Effector memory CD8-positive, alpha-beta T cell (primary cell): ENCODE measurements at regions not wholly inside any gene's neighbourhood (a gene's known extent, or its start where the extent isn't known, plus 50 kb on each side); places are given as distances from the start of the nearest gene placed in this dataset.

Experiments used
- ATAC-seq: fragments of 150-1000 bp; cut with Tn5 transposase; replicated peaks from 2 replicates; pipeline ENCODE4 v1.10.0; 2021; ENCODE audit warnings: mild to moderate bottlenecking, moderate library complexity
- DNase-seq, 3 experiments: peaks; one replicate each; pipeline ENCODE4 v3.0.0; 2021
- H3K27ac Mint-ChIP-seq, 2 donors: one replicate each; pipeline ENCODE4 v1.8.0; 2022; ENCODE audit warnings: mild to moderate bottlenecking in 2 of 2, mixed read lengths in 2 of 2, moderate library complexity in 2 of 2
- H3K27me3 Mint-ChIP-seq, 2 donors: one replicate each; pipeline ENCODE4 v1.8.0; 2022; ENCODE audit warnings: mixed read lengths in 2 of 2
- H3K36me3 Mint-ChIP-seq: one replicate; pipeline ENCODE4 v1.8.0; 2022; ENCODE audit warnings: mild to moderate bottlenecking, moderate library complexity, mixed read lengths; ENCODE audit not compliant: insufficient read depth
- H3K4me1 Mint-ChIP-seq, 2 donors: one replicate each; pipeline ENCODE4 v1.8.0; 2022; ENCODE audit warnings: low read depth in 2 of 2, mixed read lengths in 2 of 2
- H3K4me3 Mint-ChIP-seq, 2 donors: one replicate each; pipeline ENCODE4 v1.8.0; 2022; ENCODE audit warnings: mild to moderate bottlenecking in 2 of 2, mixed read lengths in 2 of 2, moderate library complexity in 2 of 2
- H3K9me3 Mint-ChIP-seq, 2 donors: one replicate each; pipeline ENCODE4 v1.8.0; 2022; ENCODE audit warnings: mixed read lengths in 2 of 2

DNA sequence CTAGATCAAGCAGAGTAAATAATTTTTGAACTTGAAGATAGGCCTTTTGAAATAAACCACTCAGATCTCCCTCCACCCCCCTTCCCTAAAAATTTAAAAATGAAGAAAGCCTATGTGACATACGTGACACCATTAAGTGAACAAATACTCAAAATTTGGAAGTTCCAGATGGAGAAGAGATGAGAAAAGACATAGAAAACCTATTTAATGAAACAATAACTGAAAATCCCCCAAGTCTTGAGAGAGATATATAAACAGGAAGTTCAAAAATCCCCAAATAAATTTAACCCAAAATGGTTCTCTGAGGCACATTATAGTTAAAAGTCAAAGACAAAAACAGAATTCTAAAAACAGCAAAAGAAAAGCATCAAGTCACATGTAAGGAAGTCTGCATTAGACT, 428.6 kb downstream of the PSAT1 start:
- ATAC-seq (no peak), DNase-seq (no peak)
- Mint-ChIP-seq H3K9me3 (peaks cover 8 to 22% of the 10 kb centered on the region in 2 donors), H3K4me3 (no peak overlapping the region), H3K27ac (no peak overlapping the region), H3K4me1 (no peaks in the 10 kb centered on the region), H3K36me3 (no peaks in the 10 kb centered on the region), H3K27me3 (no peaks in the 10 kb centered on the region)

DNA sequence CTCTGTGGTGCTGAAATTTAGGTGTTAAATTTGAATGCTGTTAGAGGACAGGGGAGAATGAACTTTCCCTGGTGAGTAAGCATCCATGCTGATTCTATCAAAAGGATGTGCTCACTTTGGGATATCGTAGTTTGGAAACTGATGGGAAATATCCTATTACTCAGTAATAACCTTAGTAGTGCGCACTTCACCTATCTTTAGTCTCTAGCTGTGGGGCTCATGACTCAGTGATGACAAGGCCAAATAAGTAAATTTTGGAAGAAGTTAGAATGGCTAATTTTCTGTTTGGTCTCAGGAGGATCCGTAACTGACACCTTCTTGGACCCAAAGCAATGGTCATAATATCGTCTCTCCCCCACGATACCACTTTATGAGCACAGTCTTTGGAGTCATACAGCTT, 448.4 kb downstream of the PSAT1 start:
- no peaks in the 10 kb centered on the region for H3K4me1 Mint-ChIP-seq
- no peaks in the 10 kb centered on the region for H3K27me3 Mint-ChIP-seq
- H3K36me3 Mint-ChIP-seq: no peaks in the 10 kb centered on the region
- ATAC-seq: no peak
- peaks cover 0 to 3% of the 10 kb centered on the region in 2 donors for H3K9me3 Mint-ChIP-seq
- no peak overlapping the region for H3K27ac Mint-ChIP-seq
- DNase-seq: no peak
- H3K4me3 Mint-ChIP-seq: no peak overlapping the region

DNA sequence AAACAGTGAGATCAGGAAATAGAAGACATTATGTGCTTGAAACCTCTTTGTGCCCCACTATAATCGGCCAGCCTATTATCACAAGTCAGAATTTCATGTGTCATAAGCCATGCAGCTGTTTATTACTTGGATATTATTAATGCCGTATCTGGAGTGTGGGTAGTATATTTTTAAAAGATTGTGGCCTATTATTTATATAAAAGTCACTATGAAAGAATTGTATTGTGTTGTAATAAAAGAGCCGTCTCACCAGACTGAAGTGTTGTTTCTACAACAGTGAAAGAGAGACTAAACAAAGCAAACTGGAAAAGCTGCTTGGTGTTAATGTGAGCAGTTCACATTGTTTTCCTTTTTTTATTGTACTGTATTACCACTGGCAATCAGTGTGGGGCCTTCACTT, 449.1 kb downstream of the PSAT1 start:
- ATAC-seq (no peak), DNase-seq (no peak)
- Mint-ChIP-seq H3K27me3 (no peaks in the 10 kb centered on the region), H3K4me3 (no peak overlapping the region), H3K4me1 (no peaks in the 10 kb centered on the region), H3K36me3 (no peaks in the 10 kb centered on the region), H3K27ac (no peak overlapping the region), H3K9me3 (peaks cover 0 to 3% of the 10 kb centered on the region in 2 donors)

DNA sequence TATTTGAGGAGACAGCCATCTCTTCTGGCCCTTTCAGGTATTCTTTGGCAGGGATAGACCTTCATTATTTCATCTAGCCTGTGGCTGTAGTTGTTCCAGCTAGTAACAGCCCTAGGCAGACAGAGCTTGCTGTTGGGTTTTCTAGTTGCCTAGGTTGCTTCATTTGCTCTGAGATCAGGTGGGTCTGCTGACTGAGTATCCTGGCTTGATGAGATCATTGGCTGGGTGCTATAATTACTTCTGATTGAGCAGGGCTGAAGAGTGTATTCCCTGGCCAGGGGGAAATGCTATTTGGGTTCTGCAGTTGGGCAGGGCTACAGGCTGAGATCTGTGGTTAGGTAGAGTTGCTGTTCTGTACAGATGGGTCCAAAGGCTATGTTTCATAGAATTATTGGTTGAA, 456.1 kb downstream of the PSAT1 start:
- no peaks in the 10 kb centered on the region for H3K27me3 Mint-ChIP-seq
- H3K9me3 Mint-ChIP-seq: peaks cover 5% of the 10 kb centered on the region in 2 donors
- DNase-seq (no peak), ATAC-seq (no peak)
- no peaks in the 10 kb centered on the region for H3K4me1 Mint-ChIP-seq
- H3K36me3 Mint-ChIP-seq: no peaks in the 10 kb centered on the region
- no peak overlapping the region for H3K27ac Mint-ChIP-seq
- H3K4me3 Mint-ChIP-seq: no peak overlapping the region

DNA sequence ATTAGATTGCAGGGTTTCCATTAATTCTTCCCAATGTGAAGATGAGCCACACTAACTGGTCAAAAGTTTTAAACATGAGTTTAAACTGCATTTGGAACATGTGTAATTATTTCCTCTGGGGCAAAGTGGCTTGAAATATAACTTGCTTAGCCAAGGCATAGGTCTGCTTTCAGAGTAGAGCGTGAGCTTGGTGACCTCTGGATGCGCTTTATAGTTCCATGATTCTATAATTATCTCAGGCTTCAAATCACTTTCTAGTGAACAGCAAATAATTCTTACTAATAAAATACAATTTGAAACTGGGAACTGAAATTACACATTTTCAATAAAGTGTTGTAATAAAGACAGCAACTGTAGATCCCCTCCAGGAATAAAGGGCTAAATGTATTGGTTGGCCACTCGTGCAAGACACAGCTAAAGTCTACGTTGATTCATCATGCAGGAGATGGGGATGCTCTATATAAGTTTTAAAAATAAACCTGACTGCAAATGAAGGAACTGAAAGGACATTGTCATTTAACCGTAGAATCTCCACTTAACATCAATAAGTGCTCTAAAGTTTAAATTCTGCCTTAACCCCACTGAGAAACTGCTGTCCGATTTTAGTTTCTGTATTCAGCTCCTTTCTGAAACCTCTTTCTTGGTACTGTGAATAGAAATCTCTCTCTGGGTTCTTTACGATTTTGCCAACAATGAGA, 460.0 kb downstream of the PSAT1 start:
- no peak overlapping the region for H3K27ac Mint-ChIP-seq
- no peaks in the 10 kb centered on the region for H3K27me3 Mint-ChIP-seq
- no peak overlapping the region for H3K4me3 Mint-ChIP-seq
- no peaks in the 10 kb centered on the region for H3K4me1 Mint-ChIP-seq
- ATAC-seq (no peak), DNase-seq (no peak)
- H3K36me3 Mint-ChIP-seq: no peaks in the 10 kb centered on the region
- peaks cover 5% of the 10 kb centered on the region in 2 donors for H3K9me3 Mint-ChIP-seq

DNA sequence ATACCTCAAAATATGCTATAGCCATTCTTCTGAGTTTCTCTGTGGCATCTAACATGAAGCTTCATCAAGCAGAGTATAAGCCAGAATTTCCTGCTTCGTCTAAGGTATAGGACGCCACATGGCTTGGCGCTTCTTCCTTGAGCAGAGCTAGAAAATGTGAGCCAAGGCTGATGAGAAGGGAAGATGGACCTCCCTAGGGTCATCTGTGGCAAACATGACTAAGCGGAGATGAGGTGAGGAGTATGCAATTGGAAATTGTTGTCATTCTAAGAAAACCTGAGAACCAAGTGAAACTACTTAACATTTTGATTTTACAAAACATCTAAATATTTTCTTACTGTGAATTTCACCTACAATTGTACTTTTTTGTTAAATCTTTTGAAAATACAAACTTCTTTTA, 466.5 kb downstream of the PSAT1 start:
- Mint-ChIP-seq H3K27ac (no peak overlapping the region), H3K9me3 (peaks cover 7 to 10% of the 10 kb centered on the region in 2 donors), H3K36me3 (no peaks in the 10 kb centered on the region), H3K27me3 (no peaks in the 10 kb centered on the region), H3K4me1 (no peaks in the 10 kb centered on the region), H3K4me3 (no peak overlapping the region)
- ATAC-seq (no peak), DNase-seq (no peak)

DNA sequence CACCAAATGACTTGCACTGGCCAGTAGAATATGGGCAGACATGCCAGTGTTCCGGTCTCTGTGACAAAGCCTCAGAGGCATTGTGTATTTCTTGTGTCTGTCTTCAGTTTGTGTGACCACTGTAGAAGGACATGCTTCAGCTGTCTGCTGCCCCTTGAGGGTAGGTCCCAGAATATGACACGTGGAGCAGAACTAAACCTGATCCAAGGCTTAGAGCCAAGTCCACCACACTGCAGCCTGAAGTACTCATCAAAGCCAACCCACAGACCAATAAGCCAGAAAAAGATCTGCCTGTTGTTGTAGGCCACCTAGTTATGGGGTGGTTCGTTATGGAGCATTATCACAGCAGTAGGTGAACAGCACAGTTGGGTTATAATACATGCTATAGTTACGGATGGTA, 468.9 kb downstream of the PSAT1 start:
- ATAC-seq (no peak), DNase-seq (no peak)
- Mint-ChIP-seq H3K9me3 (peaks cover 7 to 18% of the 10 kb centered on the region in 2 donors), H3K4me3 (no peak overlapping the region), H3K4me1 (no peaks in the 10 kb centered on the region), H3K27ac (no peak overlapping the region), H3K27me3 (no peaks in the 10 kb centered on the region), H3K36me3 (no peaks in the 10 kb centered on the region)

DNA sequence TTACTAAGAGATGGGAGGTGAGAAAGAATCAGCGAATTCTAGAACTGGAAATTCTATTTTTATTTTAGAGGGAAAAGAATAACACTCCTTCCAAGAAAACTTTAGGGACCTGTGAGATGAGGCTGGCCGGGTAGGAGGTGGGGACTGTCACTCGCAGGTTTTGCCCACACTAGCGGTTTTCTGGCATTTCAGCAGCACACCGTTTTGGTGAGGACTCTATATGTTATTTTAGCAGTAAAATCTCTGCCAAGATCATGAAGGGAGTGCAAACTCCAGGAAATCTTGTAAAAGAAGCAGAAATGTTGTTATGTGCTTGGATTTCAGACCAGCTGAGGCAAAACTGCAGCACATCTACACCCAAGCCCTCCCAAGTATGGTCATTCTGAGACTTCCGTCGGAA, 470.6 kb downstream of the PSAT1 start:
- H3K9me3 Mint-ChIP-seq: peaks cover 7 to 18% of the 10 kb centered on the region in 2 donors
- no peak for ATAC-seq
- H3K36me3 Mint-ChIP-seq: no peaks in the 10 kb centered on the region
- H3K4me3 Mint-ChIP-seq: no peak overlapping the region
- DNase-seq: no peak
- H3K27ac Mint-ChIP-seq: no peak overlapping the region
- H3K4me1 Mint-ChIP-seq: no peaks in the 10 kb centered on the region
- H3K27me3 Mint-ChIP-seq: no peaks in the 10 kb centered on the region

DNA sequence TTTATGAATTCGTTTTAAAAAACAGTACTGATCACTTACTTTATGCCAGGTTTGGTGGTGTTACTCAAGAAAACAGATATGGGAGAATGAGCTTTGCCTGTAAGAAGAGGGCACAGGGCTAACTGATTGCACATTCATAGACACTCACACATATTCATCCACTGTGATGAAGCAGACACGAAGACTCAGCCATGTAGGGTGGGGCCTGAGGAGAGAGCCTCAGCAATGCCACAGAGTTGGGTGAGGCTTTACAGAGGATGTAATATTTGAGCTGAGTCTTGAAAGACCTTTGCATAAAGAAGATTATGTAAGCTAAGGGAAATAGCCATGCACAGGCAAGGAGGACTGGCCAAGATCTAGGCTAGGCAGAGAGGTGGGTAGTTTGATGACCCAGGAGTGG, 472.8 kb downstream of the PSAT1 start:
- no peak overlapping the region for H3K27ac Mint-ChIP-seq
- ATAC-seq (no peak), DNase-seq (no peak)
- no peaks in the 10 kb centered on the region for H3K4me1 Mint-ChIP-seq
- H3K36me3 Mint-ChIP-seq: no peaks in the 10 kb centered on the region
- H3K4me3 Mint-ChIP-seq: no peak overlapping the region
- peaks cover 7 to 18% of the 10 kb centered on the region in 2 donors for H3K9me3 Mint-ChIP-seq
- H3K27me3 Mint-ChIP-seq: no peaks in the 10 kb centered on the region

DNA sequence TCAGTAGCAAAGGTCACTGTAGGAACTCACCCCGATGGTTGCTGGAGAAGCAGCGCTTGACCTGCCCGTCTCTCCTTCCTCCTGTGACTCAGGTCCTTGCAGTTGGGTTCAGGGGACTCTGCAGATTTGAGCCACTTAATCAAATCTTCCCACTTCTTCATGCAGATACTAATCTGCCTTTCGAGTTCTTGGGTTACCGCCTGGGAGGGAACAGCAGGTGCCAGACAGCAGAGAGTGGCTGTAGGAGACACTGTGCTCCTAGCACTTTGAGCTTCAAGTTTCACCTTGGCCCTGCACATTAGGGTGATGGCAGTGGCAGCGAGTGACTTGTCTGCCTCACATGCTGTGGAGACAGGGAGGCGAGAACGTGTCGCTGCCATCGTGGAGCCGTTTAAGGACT, 478.3 kb downstream of the PSAT1 start:
- Mint-ChIP-seq H3K27ac (no peak overlapping the region), H3K9me3 (peaks cover 4 to 6% of the 10 kb centered on the region in 2 donors), H3K4me3 (no peak overlapping the region), H3K36me3 (no peaks in the 10 kb centered on the region), H3K4me1 (no peaks in the 10 kb centered on the region), H3K27me3 (no peaks in the 10 kb centered on the region)
- no peak for ATAC-seq
- DNase-seq: no peak

DNA sequence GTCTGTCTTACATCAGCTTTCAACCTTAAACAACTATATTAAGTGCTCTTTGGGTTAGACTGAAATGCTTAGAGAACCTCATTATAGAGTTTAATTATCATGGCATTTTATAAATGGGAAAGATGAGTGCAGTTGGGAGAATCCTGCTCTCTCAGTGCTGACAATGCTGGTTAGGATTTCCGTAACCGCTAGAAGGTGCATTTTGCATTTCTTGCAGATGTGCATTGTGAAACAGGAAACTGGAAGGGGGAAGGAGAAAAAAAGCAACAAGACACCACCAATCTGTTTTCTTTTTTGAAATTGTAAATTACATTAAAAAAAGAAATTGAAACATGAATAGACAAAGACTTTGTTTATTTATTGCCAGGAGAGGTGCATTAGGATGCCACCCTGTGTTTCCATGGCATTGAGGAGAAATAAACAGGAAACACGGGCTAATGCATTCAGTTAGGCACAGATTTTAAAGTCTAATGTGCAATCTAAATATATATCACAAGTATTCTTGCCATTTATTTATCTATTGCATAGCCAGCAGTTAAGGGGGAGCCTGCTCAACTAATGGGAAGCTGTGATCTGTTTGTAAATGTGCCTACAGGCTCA, 478.9 kb downstream of the PSAT1 start:
- Mint-ChIP-seq H3K4me3 (no peak overlapping the region), H3K36me3 (no peaks in the 10 kb centered on the region)
- no peak for ATAC-seq

DNA sequence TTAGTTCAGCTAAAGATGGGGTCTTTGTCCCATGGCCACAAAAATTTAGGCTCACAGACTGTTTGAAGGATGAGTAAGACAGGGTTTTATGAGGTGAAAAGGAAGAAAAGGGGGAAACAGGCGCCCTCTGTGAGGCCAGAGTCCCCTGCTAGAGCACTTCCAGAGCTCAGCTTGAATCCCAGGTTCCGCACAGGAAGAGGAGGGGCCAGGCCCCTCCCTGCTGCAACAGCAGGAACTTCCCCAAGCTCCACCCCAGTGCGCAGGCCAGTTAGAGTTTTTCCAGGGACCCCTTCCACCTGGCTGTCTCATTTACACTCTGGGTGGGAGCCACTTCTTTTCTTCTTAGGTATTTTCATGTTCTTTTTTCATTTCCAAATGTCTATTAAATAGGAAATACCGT, 480.8 kb downstream of the PSAT1 start:
- Mint-ChIP-seq H3K4me1 (no peaks in the 10 kb centered on the region), H3K27me3 (no peaks in the 10 kb centered on the region), H3K27ac (no peak overlapping the region), H3K4me3 (no peak overlapping the region), H3K36me3 (no peaks in the 10 kb centered on the region), H3K9me3 (peaks cover 6 to 7% of the 10 kb centered on the region in 2 donors)
- DNase-seq (no peak), ATAC-seq (no peak)

More for the DNA sequence above, 478.9 kb downstream of the PSAT1 start:
- H3K4me1 Mint-ChIP-seq: no peaks in the 10 kb centered on the region
- H3K27ac Mint-ChIP-seq: no peak overlapping the region
- H3K9me3 Mint-ChIP-seq: peaks cover 6 to 7% of the 10 kb centered on the region in 2 donors
- no peak for DNase-seq
- H3K27me3 Mint-ChIP-seq: no peaks in the 10 kb centered on the region

DNA sequence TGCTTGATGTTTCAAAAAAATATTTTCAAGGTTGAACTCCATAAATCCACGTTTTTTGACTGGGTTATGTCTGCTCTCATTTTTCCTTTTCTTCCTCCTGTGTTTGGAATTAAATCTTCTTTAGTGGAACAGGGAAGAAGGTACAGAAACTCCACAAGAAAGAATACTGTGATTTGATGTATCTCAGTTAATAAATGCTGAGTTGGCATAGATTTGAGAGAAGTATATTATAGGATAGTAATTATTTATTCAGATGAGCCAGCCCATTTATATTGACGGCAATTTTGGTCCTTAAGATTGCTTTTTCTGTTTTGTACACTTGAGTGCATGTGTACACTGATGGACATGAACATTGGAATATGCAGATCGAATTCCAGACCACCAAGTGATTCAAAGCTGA, 481.4 kb downstream of the PSAT1 start:
- no peaks in the 10 kb centered on the region for H3K4me1 Mint-ChIP-seq
- ATAC-seq: no peak
- H3K4me3 Mint-ChIP-seq: no peak overlapping the region

DNA sequence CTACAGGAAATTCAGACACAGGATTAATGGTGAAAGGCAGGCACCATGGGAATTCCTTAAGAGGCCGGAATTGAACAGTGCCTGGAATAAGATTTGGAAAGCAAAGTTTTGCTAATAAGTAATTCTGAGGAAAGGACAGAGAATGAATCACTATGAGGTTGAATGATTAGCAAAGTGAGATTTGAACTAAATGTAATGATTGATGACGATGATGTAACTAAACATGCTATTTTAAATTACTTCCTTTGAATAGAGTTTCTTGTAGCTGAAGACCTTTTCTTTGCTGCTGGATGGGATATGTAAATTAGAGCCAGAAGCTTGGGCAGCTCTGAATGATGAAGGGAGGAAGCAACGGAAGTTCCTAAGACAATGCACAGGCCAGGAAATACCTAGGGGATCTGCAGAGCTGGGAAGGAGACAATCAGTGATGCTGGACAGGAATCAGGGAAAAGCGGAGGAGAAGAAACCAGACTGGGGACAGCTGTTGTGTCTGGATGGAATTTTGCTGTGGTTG, 482.0 kb downstream of the PSAT1 start:
- ATAC-seq (no peak), DNase-seq (no peak)
- Mint-ChIP-seq H3K4me3 (no peak overlapping the region), H3K9me3 (peaks cover 6 to 7% of the 10 kb centered on the region in 2 donors), H3K4me1 (no peaks in the 10 kb centered on the region), H3K27ac (no peak overlapping the region), H3K27me3 (no peaks in the 10 kb centered on the region), H3K36me3 (no peaks in the 10 kb centered on the region)

More for the DNA sequence above, 481.4 kb downstream of the PSAT1 start:
- Mint-ChIP-seq H3K36me3 (no peaks in the 10 kb centered on the region), H3K27me3 (no peaks in the 10 kb centered on the region), H3K27ac (no peak overlapping the region), H3K9me3 (peaks cover 6 to 7% of the 10 kb centered on the region in 2 donors)
- DNase-seq: no peak
